ENCODE measurements at regions not wholly inside any gene's neighbourhood (a gene's known extent, or its start where the extent isn't known, plus 50 kb on each side); places are given as distances from the start of the nearest gene placed in this dataset.
"Not testable (repeated sequence)": the region's sequence is repeated elsewhere in the genome, so short reads cannot be mapped to it uniquely, and the experiment has no call there.

- DNase-seq: no peak
Measured at GRCh38 chr13:21228738-21229137, 52.3 kb downstream of the MRPL57 start.

- no peak for DNase-seq
Measured at GRCh38 chr13:21229241-21230024, 53.0 kb downstream of the MRPL57 start.

GRCh38 chr13:21230516-21230915 is 54.1 kb downstream of the MRPL57 start:
- no peak for DNase-seq

GRCh38 chr13:21231426-21231940 is 55.0 kb downstream of the MRPL57 start:
- DNase-seq: no peak

GRCh38 chr13:21232196-21232595 is 55.7 kb downstream of the MRPL57 start:
- no peak for DNase-seq

GRCh38 chr13:21232599-21232998 is 56.1 kb downstream of the MRPL57 start:
- DNase-seq: no peak

- no peak for DNase-seq
Measured at GRCh38 chr13:21233086-21233485, 56.6 kb downstream of the MRPL57 start.

GRCh38 chr13:21234526-21234925 is 58.1 kb downstream of the MRPL57 start:
- no peak for DNase-seq

- no peak for DNase-seq
Measured at GRCh38 chr13:21235174-21235573, 58.7 kb downstream of the MRPL57 start.

GRCh38 chr13:21237081-21237480 is 60.6 kb downstream of the MRPL57 start:
- no peak for DNase-seq

GRCh38 chr13:21238267-21238666 is 61.8 kb downstream of the MRPL57 start:
- no peak for DNase-seq

- DNase-seq: no peak
Measured at GRCh38 chr13:21240586-21240985, 64.1 kb downstream of the MRPL57 start.

GRCh38 chr13:21242236-21242635 is 65.8 kb downstream of the MRPL57 start:
- DNase-seq: no peak

GRCh38 chr13:21243045-21243897 is 66.8 kb downstream of the MRPL57 start:
- no peak for DNase-seq

- not testable (repeated sequence) for DNase-seq
Measured at GRCh38 chr13:21243898-21244184, 67.4 kb downstream of the MRPL57 start.

GRCh38 chr13:21246761-21247452 is 70.4 kb downstream of the MRPL57 start:
- no peak for DNase-seq

- DNase-seq: no peak
Measured at GRCh38 chr13:21256351-21256761, 79.9 kb downstream of the MRPL57 start.

GRCh38 chr13:21256891-21257290 is 80.4 kb downstream of the MRPL57 start:
- DNase-seq: no peak

- DNase-seq: no peak
Measured at GRCh38 chr13:21259571-21260455, 83.4 kb downstream of the MRPL57 start.

- not testable (repeated sequence) for DNase-seq
Measured at GRCh38 chr13:21260561-21261290, 84.3 kb downstream of the MRPL57 start.

GRCh38 chr13:21261487-21262216 is 85.2 kb downstream of the MRPL57 start:
- not testable (repeated sequence) for DNase-seq
